Type B pancreatic cell (in vitro differentiated cells): ENCODE measurements at regions not wholly inside any gene's neighbourhood (a gene's known extent, or its start where the extent isn't known, plus 50 kb on each side); places are given as distances from the start of the nearest gene placed in this dataset.

Experiments
- DNase-seq: peaks from one replicate; pipeline ENCODE4 v3.0.0; 2021; ENCODE audit warnings: mixed read lengths; ENCODE audit not compliant: unreplicated experiment; ENCODE audit errors: extremely low spot score
- H3K27ac Mint-ChIP-seq: 2 replicates; pipeline ENCODE4 v1.8.0; 2021; ENCODE audit warnings: mild to moderate bottlenecking, mixed read lengths
- H3K27me3 Mint-ChIP-seq: 2 replicates; pipeline ENCODE4 v1.8.0; 2021; ENCODE audit warnings: mixed read lengths
- H3K36me3 Mint-ChIP-seq: 2 replicates; pipeline ENCODE4 v1.8.0; 2021; ENCODE audit warnings: mixed read lengths
- H3K4me1 Mint-ChIP-seq: one replicate; pipeline ENCODE4 v1.8.0; 2021; ENCODE audit warnings: mixed read lengths; ENCODE audit not compliant: unreplicated experiment
- H3K4me3 Mint-ChIP-seq: 2 replicates; pipeline ENCODE4 v1.8.0; 2021; ENCODE audit warnings: mild to moderate bottlenecking, mixed read lengths
- H3K9me3 Mint-ChIP-seq: 2 replicates; pipeline ENCODE4 v1.8.0; 2021; ENCODE audit warnings: mixed read lengths
- CTCF ChIP-seq: fragments of 200-600 bp; sonication (generic); conservative IDR thresholded peaks from 2 replicates; pipeline ENCODE4 v1.5.0; 2021; ENCODE audit warnings: antibody characterized with exemption, mild to moderate bottlenecking

- no peaks in the 10 kb centered on the region for H3K27me3 Mint-ChIP-seq
- no peak overlapping the region for H3K27ac Mint-ChIP-seq
- H3K36me3 Mint-ChIP-seq: peaks cover 19% of the 10 kb centered on the region
- no peak for DNase-seq
- no peak for TF ChIP-seq CTCF
- no peaks in the 10 kb centered on the region for H3K4me1 Mint-ChIP-seq
- no peaks in the 10 kb centered on the region for H3K9me3 Mint-ChIP-seq
- H3K4me3 Mint-ChIP-seq: no peak overlapping the region
Observed at GRCh38 chr12:27382924-27383323, 50.3 kb downstream of the BMAL2 start.

- no peaks in the 10 kb centered on the region for H3K27me3 Mint-ChIP-seq
- peak; percentile 90 for TF ChIP-seq CTCF
- peaks cover 24% of the 10 kb centered on the region for H3K36me3 Mint-ChIP-seq
- H3K9me3 Mint-ChIP-seq: no peaks in the 10 kb centered on the region
- H3K4me1 Mint-ChIP-seq: no peaks in the 10 kb centered on the region
- DNase-seq: peak; percentile 78
- peak overlapping the region; percentile 16 for H3K27ac Mint-ChIP-seq
- H3K4me3 Mint-ChIP-seq: no peak overlapping the region
Observed at GRCh38 chr12:27383429-27384260, 51.0 kb downstream of the BMAL2 start.

GRCh38 chr12:27384261-27384590 is 51.6 kb downstream of the BMAL2 start:
- Mint-ChIP-seq H3K27me3 (no peaks in the 10 kb centered on the region), H3K4me3 (no peak overlapping the region), H3K9me3 (no peaks in the 10 kb centered on the region), H3K4me1 (no peaks in the 10 kb centered on the region), H3K36me3 (peaks cover 24% of the 10 kb centered on the region), H3K27ac (no peak overlapping the region)
- TF ChIP-seq CTCF: peak; percentile 40
- DNase-seq: no peak

- no peak overlapping the region for H3K4me3 Mint-ChIP-seq
- DNase-seq: no peak
- H3K27me3 Mint-ChIP-seq: no peaks in the 10 kb centered on the region
- no peaks in the 10 kb centered on the region for H3K9me3 Mint-ChIP-seq
- H3K4me1 Mint-ChIP-seq: no peaks in the 10 kb centered on the region
- TF ChIP-seq CTCF: no peak
- peaks cover 24% of the 10 kb centered on the region for H3K36me3 Mint-ChIP-seq
- no peak overlapping the region for H3K27ac Mint-ChIP-seq
Observed at GRCh38 chr12:27385766-27386564, 53.3 kb downstream of the BMAL2 start.

GRCh38 chr12:27387473-27387872 is 54.8 kb downstream of the BMAL2 start:
- no peaks in the 10 kb centered on the region for H3K4me1 Mint-ChIP-seq
- no peak overlapping the region for H3K4me3 Mint-ChIP-seq
- no peak for TF ChIP-seq CTCF
- H3K9me3 Mint-ChIP-seq: no peaks in the 10 kb centered on the region
- DNase-seq: no peak
- no peak overlapping the region for H3K27ac Mint-ChIP-seq
- H3K27me3 Mint-ChIP-seq: no peaks in the 10 kb centered on the region
- H3K36me3 Mint-ChIP-seq: peaks cover 20% of the 10 kb centered on the region
